GM21423 (cell line): ENCODE measurements at regions not wholly inside any gene's neighbourhood (a gene's known extent, or its start where the extent isn't known, plus 50 kb on each side); places are given as distances from the start of the nearest gene placed in this dataset.
"Not testable (repeated sequence)": the region's sequence is repeated elsewhere in the genome, so short reads cannot be mapped to it uniquely, and the experiment has no call there.

Experiments used
- ATAC-seq: cut with Tn5 transposase; IDR thresholded peaks from one replicate; pipeline ENCODE4 v1.9.1; 2021; ENCODE audit warnings: mild to moderate bottlenecking, moderate library complexity; ENCODE audit not compliant: unreplicated experiment

DNA sequence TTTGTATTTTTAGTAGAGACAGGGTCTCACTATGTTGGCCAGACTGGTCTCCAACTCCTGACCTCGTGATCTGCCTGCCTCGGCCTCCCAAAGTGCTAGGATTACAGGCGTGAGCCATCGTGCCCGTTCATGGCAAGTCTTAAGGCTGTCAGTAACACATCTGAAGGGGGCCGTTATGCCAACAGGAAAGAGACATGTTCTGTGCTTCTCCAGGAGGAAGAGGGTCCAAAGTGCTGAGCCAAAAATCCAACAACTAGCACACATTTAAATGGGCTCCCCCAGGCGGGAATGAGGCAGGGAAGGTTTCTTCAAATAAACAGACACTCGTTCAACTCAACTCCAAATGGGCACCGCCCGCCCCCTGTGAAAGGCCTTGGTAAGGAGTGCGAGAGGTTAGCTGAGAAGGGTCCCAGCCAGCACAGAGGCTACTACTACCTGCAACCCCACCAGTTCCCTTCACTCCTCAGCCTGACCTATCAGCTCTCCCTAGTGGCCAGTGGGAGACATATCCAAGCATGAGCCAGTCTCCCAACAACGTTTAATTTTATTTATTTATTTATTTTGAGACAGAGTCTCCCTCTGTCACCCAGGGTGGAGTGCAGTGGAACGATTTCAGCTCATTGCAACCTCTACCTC is 84.1 kb upstream of the DMRT1 start:
- ATAC-seq: no peak

- no peak for ATAC-seq
These were observed 83.4 kb upstream of the DMRT1 start for GRCh38 chr9:758146-758545.

DNA sequence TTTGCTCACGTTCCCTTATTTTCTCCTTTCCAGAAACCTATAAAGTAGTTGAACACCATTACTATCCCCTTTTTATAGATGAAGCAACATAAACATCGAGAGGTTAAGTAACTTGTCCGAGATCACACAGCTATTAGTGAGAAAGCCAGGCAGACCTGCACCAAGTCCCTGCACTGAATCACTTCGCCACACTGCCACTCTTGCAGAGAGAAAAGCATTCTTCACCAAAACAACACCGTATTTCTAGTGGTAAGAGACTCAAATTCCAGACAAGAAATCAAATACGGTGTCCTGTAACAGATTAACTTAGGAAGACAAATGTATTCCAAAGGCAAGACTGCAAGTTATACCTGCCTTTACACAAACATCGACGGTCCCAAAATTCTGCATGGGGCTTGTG is 82.0 kb upstream of the DMRT1 start:
- ATAC-seq: no peak

- no peak for ATAC-seq
These were observed 81.3 kb upstream of the DMRT1 start for GRCh38 chr9:759983-760736.

GRCh38 chr9:761176-761792 is 80.2 kb upstream of the DMRT1 start:
- no peak for ATAC-seq

- ATAC-seq: no peak
These were observed 79.5 kb upstream of the DMRT1 start for GRCh38 chr9:761793-762560.

- ATAC-seq: no peak
These were observed 77.8 kb upstream of the DMRT1 start for GRCh38 chr9:763692-764091.

DNA sequence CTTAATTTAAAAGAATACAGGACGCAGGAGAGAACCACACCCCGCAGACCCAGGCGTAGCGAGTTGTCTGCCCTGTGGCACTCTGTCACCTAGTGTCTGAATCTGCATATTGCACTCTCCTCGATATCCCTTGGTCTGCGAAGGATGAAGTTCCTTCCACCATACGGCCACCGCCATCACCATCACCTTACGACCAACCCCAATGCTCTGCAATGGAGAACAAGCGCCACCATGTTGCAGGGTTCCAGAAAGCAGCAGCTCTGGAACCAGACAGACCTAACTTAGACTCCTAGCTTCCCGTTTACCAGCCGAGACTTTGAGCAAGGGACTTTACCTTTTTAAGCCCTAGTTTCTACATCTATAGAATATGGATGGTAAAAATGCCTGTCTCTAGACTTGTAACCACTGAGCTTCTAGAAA is 77.4 kb upstream of the DMRT1 start:
- peak; percentile 87 for ATAC-seq

DNA sequence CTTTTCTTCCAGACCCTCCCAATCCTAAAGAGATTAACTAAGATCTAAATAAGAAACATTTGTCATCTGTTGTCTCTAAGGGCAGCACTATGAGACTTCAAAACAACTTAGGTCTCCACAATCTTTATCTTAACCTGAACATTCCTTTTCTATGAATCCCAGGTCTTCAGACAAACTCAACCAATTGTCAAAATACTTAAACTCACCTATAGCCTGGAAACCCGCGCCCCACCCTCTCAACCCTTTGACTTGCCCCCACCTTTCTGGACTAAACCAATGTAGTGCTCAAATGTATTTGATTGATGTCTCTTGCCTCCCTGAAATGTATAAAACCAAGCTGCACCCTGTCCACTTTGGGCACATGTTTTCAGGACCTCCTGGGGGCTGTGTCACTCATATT is 76.5 kb upstream of the DMRT1 start:
- no peak for ATAC-seq

DNA sequence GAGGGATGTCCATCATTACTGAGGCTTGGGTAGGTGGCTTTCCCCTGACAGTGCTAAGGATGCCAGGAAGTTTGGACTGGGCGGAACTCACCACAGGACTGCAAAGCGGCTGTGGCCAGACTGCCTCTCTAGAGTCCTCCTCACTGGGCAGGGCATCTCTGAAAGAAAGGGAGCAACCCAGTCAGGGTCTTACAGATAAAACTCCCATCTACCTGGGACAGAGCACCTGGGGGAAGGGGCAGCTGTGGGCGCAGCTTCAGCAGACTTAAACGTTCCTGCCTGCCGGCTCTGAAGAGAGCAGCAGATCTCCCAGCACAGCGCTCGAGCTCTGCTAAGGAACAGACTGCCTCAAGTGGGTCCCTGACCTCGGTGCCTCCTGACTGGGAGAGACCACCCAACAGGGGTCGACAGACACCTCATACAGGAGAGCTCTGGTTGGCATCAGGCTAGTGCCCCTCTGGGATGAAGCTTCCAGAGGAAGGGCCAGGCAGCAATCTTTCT is 74.4 kb upstream of the DMRT1 start:
- ATAC-seq: not testable (repeated sequence)

DNA sequence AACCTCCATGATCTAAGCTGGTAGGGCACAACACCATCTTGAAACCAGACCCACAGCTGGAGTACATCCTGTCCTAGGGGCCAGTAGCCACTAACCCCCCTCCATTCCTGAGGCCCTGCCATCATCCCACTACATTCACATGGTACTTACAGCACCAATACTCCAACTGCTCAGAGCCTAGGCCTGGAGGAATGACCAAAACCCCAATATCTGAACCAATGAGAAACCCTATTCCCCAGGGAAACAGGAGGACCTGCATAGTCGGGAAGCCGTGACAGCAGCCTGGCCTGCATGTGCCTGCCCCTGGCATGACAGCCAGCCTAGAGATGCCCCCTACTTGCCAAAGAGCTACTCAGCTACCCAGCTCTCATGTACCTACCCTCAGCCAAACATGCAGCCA is 65.4 kb upstream of the DMRT1 start:
- ATAC-seq: no peak

GRCh38 chr9:777978-778377 is 63.5 kb upstream of the DMRT1 start:
- ATAC-seq: no peak

GRCh38 chr9:784202-784601 is 57.3 kb upstream of the DMRT1 start:
- ATAC-seq: no peak

DNA sequence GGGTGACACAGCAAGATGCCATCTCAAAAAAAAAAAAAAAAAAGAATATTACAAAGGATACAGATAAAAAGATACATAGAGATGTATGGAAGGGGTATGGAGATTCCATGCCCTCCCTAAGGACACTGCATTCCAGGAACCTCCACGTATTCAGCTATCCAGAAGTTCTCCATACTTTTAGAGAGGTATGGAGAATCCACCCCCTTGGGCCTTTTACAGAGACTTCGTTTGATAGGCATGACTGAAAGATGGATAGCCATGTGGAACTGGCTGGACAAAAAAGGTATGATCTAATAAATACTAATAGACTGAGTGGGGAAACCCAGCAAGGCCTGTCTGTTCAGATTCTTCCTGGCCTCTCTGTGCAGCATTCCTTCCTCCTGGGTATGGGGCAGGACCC is 56.6 kb upstream of the DMRT1 start:
- no peak for ATAC-seq

DNA sequence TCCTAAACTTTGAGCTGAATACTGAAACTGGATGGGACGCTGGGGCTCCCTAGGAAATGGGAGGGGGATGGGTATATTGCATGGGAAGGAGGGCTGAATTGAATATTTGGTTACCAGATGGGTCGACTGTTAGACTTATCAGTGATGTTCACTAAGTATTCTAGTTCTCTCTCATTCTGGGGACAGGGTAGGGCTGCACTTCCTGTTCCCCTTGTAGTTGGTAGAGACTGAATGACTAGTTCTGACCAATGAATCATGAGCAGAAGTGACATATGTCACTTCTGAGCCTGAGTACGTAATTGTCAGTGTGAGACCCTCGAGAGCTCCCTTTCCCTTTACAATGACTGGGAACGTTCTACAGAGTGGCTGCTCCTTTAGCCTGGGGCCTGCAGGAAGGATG is 55.5 kb upstream of the DMRT1 start:
- ATAC-seq: no peak

DNA sequence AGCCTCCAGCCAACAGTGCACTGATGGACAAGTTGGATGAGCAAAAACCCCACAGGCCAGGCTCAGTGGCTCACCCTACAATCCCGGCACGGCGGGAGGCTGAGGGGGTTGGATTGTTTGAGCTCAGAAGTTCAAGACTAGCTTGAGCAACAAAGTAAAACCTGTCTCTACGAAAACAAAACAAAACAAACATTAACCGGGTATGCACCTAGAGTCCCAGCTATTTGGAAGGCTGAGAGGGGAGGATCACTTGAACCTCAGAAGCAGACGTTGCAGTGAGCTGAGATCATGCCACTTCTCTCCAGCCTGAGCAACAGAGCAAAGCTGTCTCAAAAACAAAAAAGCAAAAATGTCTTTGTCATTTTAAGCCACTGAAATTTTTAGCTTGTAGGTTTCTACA is 55.1 kb upstream of the DMRT1 start:
- ATAC-seq: no peak

DNA sequence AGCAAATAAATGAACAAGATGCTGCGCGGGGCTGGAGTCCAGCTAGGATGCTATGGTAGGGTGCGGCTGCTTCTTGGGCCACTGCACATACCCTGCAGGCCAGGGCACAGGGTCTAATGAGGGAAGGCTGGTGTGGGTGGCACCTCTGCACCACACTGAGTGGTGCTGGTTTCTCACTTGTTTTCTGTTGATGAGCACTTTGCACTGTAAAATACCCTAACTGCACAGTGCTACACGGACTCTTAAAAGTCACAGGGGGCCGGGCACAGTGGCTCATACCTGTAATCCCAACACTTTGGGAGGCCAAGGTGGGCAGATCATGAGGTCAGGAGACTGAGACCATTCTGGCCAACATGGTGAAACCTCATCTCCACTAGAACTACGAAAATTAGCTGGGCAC is 52.7 kb upstream of the DMRT1 start:
- no peak for ATAC-seq
